Loucy (cell line): ENCODE measurements at regions not wholly inside any gene's neighbourhood (a gene's known extent, or its start where the extent isn't known, plus 50 kb on each side); places are given as distances from the start of the nearest gene placed in this dataset.
"Not testable (repeated sequence)": the region's sequence is repeated elsewhere in the genome, so short reads cannot be mapped to it uniquely, and the experiment has no call there.

Experiments used
- EZH2phosphoT487 ChIP-seq: fragments of 200-600 bp; IDR thresholded peaks from 2 replicates; pipeline ENCODE4 v1.6.1; 2018; ENCODE audit warnings: antibody characterized with exemption, mild to moderate bottlenecking, moderate library complexity, borderline replicate concordance
- TF ChIP-seq, protein P1 (sequence below): fragments of 200-600 bp; sonication (generic); conservative IDR thresholded peaks from 2 replicates; pipeline ENCODE4 v1.5.1; 2014; ENCODE audit warnings: mild to moderate bottlenecking, antibody characterized with exemption, low read length

DNA sequence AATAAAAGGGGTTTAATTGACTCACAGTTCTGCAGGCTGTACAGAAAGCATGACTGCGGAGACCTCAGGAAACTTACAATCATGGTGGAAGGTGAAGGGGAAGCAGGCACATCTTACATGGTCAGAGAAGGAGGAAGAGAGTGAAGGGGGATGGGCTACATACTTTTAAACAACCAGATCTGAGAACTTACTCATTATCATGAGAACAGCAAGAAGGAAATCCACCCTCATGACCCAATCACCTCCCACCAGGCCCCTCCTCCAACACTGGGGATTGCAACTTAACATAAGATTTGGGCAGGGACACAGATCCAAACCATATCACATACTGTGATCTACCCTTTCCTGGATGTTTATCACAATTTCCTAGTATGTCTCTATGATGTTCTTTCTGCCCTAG is 1093.0 kb upstream of the TMEM132C start:
- TF ChIP-seq, protein P1, sequence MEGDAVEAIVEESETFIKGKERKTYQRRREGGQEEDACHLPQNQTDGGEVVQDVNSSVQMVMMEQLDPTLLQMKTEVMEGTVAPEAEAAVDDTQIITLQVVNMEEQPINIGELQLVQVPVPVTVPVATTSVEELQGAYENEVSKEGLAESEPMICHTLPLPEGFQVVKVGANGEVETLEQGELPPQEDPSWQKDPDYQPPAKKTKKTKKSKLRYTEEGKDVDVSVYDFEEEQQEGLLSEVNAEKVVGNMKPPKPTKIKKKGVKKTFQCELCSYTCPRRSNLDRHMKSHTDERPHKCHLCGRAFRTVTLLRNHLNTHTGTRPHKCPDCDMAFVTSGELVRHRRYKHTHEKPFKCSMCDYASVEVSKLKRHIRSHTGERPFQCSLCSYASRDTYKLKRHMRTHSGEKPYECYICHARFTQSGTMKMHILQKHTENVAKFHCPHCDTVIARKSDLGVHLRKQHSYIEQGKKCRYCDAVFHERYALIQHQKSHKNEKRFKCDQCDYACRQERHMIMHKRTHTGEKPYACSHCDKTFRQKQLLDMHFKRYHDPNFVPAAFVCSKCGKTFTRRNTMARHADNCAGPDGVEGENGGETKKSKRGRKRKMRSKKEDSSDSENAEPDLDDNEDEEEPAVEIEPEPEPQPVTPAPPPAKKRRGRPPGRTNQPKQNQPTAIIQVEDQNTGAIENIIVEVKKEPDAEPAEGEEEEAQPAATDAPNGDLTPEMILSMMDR, result not testable (repeated sequence)
- TF ChIP-seq EZH2phosphoT487, result not testable (repeated sequence)
